Ovary (tissue), 7 donors: ENCODE measurements at regions not wholly inside any gene's neighbourhood (a gene's known extent, or its start where the extent isn't known, plus 50 kb on each side); places are given as distances from the start of the nearest gene placed in this dataset.
"Not testable (repeated sequence)": the region's sequence is repeated elsewhere in the genome, so short reads cannot be mapped to it uniquely, and the experiment has no call there.

Experiments used
- DNase-seq, 5 donors: peaks; one replicate each; pipeline ENCODE4 v3.0.0-alpha.2; 2019 to 2020
- H3K27ac ChIP-seq, 2 donors: fragments of 200-600 bp; one replicate each; pipeline versions ENCODE4 v1.5.1 to v1.8.0; 2019 to 2022
- H3K27me3 ChIP-seq: fragments of 200-600 bp; one replicate; pipeline ENCODE4 v1.8.0; 2022
- H3K36me3 ChIP-seq: fragments of 200-600 bp; sonication (generic); one replicate; pipeline ENCODE4 v1.5.1; 2019
- H3K4me1 ChIP-seq: one replicate; pipeline ENCODE4 v1.8.1; 2013; ENCODE audit warnings: mild to moderate bottlenecking, moderate library complexity; ENCODE audit not compliant: insufficient read depth
- H3K4me3 ChIP-seq: fragments of 200-600 bp; sonication (generic); one replicate; pipeline ENCODE4 v1.5.1; 2017
- H3K9me3 ChIP-seq, 2 donors: fragments of 200-600 bp in 1 of 2; sonication (generic) in 1 of 2; one replicate each; pipeline versions ENCODE4 v1.5.1 to v1.8.1; 2013 to 2019; ENCODE audit warnings: mild to moderate bottlenecking in 1 of 2, moderate library complexity in 1 of 2
- CTCF ChIP-seq, 3 donors: fragments of 450-650 bp in 2 of 3; fragments of 200-600 bp in 1 of 3; IDR thresholded peaks; one replicate each; pipeline versions ENCODE4 v1.5.1 to v1.8.0; 2016 to 2022; ENCODE audit warnings: antibody characterized with exemption in 3 of 3, mild to moderate bottlenecking in 1 of 3
- EP300 ChIP-seq: sonication (generic); formaldehyde crosslinking; IDR thresholded peaks from one replicate; pipeline ENCODE4 v1.6.1; 2017; ENCODE audit warnings: antibody characterized with exemption
- POLR2A ChIP-seq: fragments of 450-650 bp; IDR thresholded peaks from one replicate; pipeline ENCODE4 v1.6.1; 2017; ENCODE audit warnings: antibody characterized with exemption, mild to moderate bottlenecking, moderate library complexity
- WGBS, 3 donors: extraction: QIAGEN DNeasy Blood & Tissue Kit in 1 of 3; methylation state at CpG; one replicate each; pipeline versions ENCODE4 v1.1.5 to v1.1.7; 2013 to 2017; 5-methylcytosine and 5-hydroxymethylcytosine counted together
- intact Hi-C, 4 donors: fragments of 100-400 bp; cut with DNase I; formaldehyde crosslinking; loops; one replicate each; pipeline versions ENCODE4 v1.11.0 to v1.15.1; 2022 to 2023
- donor health status: DM: no; HTN: no; CAD: no; lungs with moderate emphysema.
- donor health status: DM: no; HTN: no; CAD: no.
- donor health status: Bipolar disorder and iron deficiency.
- donor health status: DM: no; HTN: no; CAD: no.
- donor health status: DM: yes; HTN: yes; CAD: no.

- 63 to 79% (median 68%) methylated on average over 2 of the region's 2 CpGs for WGBS, 3 donors
- intact Hi-C loops: no loop called here
- DNase-seq: no peak
- Histone ChIP-seq H3K27me3 (no peaks in the 10 kb centered on the region), H3K36me3 (no peaks in the 10 kb centered on the region), H3K9me3 (no peaks in the 10 kb centered on the region), H3K4me3 (no peak overlapping the region), H3K27ac (no peak overlapping the region), H3K4me1 (no peaks in the 10 kb centered on the region)
- no peak for TF ChIP-seq POLR2A
- no peak for TF ChIP-seq CTCF (IDR thresholded peaks at IDR 0.05)
- no peak for TF ChIP-seq EP300
Observed at GRCh38 chr5:155649666-155650065, 636.1 kb downstream of the KIF4B start.

GRCh38 chr5:155655569-155655968 lies 642.0 kb downstream of the KIF4B start:
- no peaks in the 10 kb centered on the region for H3K36me3 ChIP-seq
- no peak for DNase-seq
- H3K9me3 ChIP-seq: no peaks in the 10 kb centered on the region
- no peak for TF ChIP-seq EP300
- no peak for TF ChIP-seq CTCF (IDR thresholded peaks at IDR 0.05)
- TF ChIP-seq POLR2A: no peak
- H3K4me1 ChIP-seq: no peaks in the 10 kb centered on the region
- intact Hi-C loops: no loop called here
- no peaks in the 10 kb centered on the region for H3K27me3 ChIP-seq
- no peak overlapping the region for H3K27ac ChIP-seq
- no peak overlapping the region for H3K4me3 ChIP-seq
- WGBS, 3 donors: 90 to 94% (median 90%) methylated on average over 2 of the region's 2 CpGs

- Histone ChIP-seq H3K27ac (no peak overlapping the region), H3K4me3 (no peak overlapping the region), H3K27me3 (no peaks in the 10 kb centered on the region), H3K9me3 (no peaks in the 10 kb centered on the region), H3K4me1 (no peaks in the 10 kb centered on the region), H3K36me3 (no peaks in the 10 kb centered on the region)
- DNase-seq: no peak
- TF ChIP-seq EP300: no peak
- no peak for TF ChIP-seq POLR2A
- no peak for TF ChIP-seq CTCF (IDR thresholded peaks at IDR 0.05)
- intact Hi-C loops: no loop called here
Observed at GRCh38 chr5:155661859-155662258, 648.3 kb downstream of the KIF4B start.

GRCh38 chr5:155665361-155665760 lies 651.8 kb downstream of the KIF4B start:
- TF ChIP-seq CTCF (IDR thresholded peaks at IDR 0.05) (no peak), POLR2A (no peak), EP300 (no peak)
- no peak overlapping the region for H3K4me3 ChIP-seq
- intact Hi-C loops: no loop called here
- DNase-seq: no peak
- H3K36me3 ChIP-seq: no peaks in the 10 kb centered on the region
- no peak overlapping the region for H3K27ac ChIP-seq
- no peaks in the 10 kb centered on the region for H3K9me3 ChIP-seq
- 53 to 58% (median 57%) methylated on average over 7 of the region's 7 CpGs for WGBS, 3 donors
- no peaks in the 10 kb centered on the region for H3K4me1 ChIP-seq
- H3K27me3 ChIP-seq: no peaks in the 10 kb centered on the region

GRCh38 chr5:155672001-155672400 lies 655.0 kb upstream of the SGCD start:
- intact Hi-C loops: not testable (repeated sequence)
- WGBS, 3 donors: 70 to 73% (median 73%) methylated on average over 7 of the region's 7 CpGs

More at GRCh38 chr5:155672001-155672400, 655.0 kb upstream of the SGCD start:
- H3K27me3 ChIP-seq, H3K36me3 ChIP-seq, H3K27ac ChIP-seq, H3K4me1 ChIP-seq, H3K4me3 ChIP-seq, DNase-seq, H3K9me3 ChIP-seq: not testable (repeated sequence)
